ENCODE measurements at regions not wholly inside any gene's neighbourhood (a gene's known extent, or its start where the extent isn't known, plus 50 kb on each side); places are given as distances from the start of the nearest gene placed in this dataset.

DNA sequence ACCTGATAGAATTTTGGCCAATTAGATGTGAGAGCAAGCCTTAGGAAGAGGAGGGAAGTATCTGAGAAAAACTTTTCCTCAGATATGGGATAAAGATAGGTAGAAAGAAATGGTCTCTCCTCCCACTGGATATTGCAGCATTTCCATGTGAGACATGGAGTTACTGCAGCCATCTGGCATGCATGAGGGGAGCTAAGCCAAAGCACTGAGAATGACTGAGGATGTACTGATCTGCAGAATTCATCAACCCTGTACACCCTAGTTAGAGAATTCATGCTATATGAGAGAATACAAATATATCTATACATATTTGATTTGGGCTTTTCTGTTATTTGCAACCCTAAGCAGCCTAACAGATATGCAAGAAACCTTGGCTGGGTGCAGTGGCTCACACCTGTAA, 52.5 kb upstream of the RPL34 start:
- no peak for FAIRE-seq

DNA sequence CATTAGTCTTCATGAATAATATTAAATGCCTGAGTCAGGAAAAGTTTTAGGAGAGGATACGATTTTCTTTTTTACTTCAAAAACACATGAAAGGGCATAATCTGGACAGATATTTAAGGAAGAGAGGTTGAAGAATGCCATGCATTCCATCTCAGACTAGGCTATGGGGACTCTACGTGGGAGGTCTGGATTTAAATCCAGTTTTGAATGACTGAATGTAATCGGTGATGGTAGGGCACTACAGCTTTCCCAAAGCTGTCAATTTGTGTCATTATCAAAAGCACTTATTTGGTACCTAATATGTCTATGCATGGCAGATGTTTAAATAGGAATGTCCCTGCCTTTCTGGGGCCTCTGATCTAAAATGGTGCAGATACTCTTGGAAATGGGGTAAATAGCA, 59.3 kb upstream of the RPL34 start:
- no peak for DNase-seq (ENCODE audit: extremely low spot score, insufficient read length, low read depth)
- FAIRE-seq, result no peak

More for the DNA sequence above, 52.5 kb upstream of the RPL34 start:
- no peak for DNase-seq (ENCODE audit: extremely low spot score, insufficient read length, low read depth)

DNA sequence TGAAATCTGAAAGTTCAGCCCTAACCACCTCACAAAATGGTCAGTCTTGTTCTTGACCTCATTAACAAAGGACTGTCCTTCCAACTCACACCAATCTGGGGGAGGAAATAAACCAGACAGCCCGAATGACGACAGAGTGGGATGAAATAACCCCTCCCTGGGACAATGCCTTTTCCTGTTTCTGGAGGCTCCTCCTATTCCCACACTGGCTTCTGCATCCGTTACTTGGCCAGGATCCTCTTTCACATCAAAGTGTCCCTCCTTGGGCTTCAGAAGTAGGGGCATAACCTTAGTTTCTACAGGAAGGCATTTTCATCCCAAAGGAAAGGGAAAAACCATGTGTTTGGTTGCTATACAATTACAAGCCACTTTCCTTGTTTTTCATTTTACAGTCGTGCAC, 59.8 kb upstream of the RPL34 start:
- FAIRE-seq, result no peak
- DNase-seq (ENCODE audit: extremely low spot score, insufficient read length, low read depth), result no peak

DNA sequence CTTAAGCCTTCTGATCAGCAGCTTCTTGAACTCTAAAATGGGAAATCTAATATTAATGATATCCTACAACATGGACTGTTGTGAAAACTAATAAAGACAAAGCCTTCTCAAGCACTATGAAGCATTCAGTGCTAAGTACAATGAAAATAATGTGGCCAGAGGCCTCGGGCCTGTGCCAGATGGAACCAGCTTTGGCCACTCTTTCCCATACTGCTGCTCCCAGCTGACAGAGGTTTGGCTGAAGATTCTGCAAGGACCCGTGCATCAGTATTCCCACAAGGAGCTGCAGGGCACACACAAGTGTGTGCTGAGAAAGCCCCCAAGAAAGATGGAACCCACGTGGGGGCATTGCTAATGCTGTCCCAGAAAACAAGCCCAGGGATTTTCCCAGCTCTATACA, 60.5 kb upstream of the RPL34 start:
- DNase-seq (ENCODE audit: extremely low spot score, insufficient read length, low read depth) (no peak), FAIRE-seq (no peak)

DNA sequence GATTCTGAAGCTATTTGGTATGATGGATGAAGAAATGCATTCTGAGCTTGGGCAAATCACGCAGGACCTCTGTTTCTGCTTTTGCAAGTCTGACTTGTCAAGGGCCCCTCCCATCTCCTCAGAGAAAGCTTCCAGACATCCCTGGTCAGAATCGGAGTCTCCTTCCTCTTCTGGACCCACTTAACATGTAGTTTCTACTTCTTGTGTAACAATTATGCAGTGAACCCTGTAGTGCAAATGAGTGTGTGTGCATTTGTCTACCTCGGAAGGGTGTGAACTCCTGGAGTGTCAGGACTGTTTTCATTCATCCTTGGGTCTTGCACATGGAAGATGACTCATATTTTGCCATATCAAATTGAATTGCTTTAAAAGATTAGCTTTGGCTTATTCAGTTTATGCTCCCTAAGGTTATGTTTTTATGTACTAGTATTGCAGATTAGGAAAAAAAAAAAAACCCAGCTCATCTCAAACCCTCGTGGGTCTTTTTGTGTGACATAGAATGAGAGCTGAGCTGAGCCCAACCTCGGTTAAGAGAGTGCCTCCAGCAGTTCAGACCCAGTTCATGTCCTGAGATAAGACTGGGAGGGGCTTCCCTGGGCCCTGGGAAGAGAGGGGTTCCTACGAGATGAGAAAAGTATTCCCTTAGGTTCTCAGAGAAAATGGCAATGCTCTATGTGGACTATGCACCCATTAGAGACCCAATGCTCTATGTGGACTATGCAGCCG, 61.1 kb upstream of the RPL34 start:
- DNase-seq (ENCODE audit: extremely low spot score, insufficient read length, low read depth), result no peak
- no peak for FAIRE-seq

DNA sequence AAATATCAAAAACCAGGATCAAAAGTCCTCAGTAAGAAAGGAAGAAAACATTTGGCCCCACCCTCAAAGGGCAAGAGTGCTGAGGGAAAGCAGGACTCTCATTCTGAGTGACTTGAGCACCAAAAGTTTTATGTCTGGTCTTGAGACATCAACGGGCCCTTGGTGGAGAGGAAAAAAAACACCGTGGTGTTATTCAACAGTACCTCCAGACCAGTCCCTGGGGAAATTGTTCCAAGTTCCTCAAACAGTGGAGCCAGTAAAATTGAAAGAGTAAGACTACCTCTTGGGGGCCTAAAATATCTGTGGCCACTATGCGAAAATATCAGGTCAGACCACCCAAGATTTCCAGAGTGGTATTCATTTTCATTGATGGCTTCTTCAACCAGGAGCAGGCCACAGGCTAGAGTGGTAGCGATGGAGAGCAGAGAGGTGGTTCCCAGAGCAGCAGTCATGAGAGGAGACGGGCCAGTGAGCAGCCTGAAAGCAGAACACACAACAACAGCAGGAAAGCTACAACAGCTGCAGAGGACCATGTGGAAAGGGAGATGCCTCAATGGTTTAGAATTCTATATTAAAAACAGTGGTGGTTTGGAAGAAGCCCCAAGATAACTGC, 63.7 kb upstream of the RPL34 start:
- FAIRE-seq, result no peak
- DNase-seq (ENCODE audit: extremely low spot score, insufficient read length, low read depth), result no peak

DNA sequence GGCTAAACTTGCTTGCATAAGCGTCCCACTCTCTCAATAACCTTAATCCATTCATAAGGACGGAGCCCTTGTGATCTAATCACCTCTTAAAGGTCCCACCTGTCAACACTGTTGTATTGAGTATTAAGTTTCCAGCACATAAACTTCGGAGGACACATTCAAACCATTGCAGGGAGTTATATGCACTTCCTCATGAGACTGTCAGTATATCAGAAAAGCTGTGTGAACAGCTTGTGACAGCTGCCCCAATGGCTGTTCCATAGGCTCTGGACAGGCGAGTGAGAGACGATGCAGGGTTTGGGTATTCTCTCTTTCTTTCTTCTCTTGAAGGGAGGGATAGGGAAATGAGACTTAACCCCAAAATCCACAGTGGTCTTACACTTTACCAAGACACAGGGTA, 64.2 kb upstream of the RPL34 start:
- no peak for FAIRE-seq
- no peak for DNase-seq (ENCODE audit: extremely low spot score, insufficient read length, low read depth)

DNA sequence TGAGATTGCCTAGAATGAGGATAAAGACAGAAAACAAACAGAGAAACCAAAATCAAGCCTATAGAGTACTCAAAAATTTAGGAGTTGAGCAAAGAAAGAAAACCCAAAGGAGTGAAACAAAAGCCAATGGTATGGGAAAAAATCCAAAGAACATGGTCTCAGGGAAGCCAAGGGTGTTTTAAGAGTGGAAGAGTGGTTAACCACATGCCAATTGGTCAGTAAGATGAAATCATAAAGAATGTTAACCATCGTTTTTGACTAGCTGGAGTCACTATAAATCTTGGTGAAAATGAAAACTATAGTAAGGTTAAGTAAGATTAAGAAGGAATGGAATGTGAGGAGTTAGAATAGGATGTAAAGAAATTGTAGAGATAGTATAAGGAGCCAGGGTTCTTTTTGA, 64.7 kb upstream of the RPL34 start:
- DNase-seq (ENCODE audit: extremely low spot score, insufficient read length, low read depth), result no peak
- no peak for FAIRE-seq

DNA sequence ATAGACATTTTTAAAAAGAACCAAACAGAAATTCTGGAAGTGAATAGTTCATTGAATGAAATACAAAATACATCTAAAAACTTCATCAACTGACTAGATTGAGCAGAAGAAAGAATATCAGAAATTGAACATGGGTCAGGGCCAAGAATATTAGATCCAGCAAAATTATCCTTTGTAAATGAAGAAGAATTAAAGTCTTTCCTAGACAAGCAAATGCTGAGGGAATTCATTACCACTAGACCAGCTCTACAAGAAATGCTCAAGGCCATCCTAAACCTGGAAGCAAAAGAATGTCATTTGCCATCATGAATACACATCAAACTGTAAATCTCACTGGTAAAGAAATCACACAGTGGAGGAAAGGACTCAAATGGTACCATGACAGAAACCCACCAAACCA, 72.7 kb upstream of the RPL34 start:
- FAIRE-seq, result no peak

DNA sequence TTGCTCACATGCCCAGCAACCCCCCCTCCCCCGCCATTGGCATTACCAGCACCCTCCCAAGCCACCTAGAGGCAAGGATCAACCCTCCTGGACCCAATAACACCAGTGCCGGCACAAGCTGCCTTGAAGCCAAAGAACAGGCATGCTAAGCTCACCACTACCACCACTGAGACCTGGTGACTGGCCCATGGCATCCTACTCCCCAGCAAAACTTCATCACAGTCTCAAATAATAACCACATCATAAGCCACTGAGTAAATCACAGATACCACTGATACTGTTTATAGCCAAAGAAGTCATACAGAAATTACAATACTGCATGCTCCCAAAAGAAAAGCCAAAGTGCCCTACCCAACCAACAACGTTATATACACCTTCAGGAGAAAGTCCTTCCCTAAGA, 73.6 kb upstream of the RPL34 start:
- no peak for FAIRE-seq
- DNase-seq (ENCODE audit: extremely low spot score, insufficient read length, low read depth), result no peak

More for the DNA sequence above, 72.7 kb upstream of the RPL34 start:
- no peak for DNase-seq (ENCODE audit: extremely low spot score, insufficient read length, low read depth)

DNA sequence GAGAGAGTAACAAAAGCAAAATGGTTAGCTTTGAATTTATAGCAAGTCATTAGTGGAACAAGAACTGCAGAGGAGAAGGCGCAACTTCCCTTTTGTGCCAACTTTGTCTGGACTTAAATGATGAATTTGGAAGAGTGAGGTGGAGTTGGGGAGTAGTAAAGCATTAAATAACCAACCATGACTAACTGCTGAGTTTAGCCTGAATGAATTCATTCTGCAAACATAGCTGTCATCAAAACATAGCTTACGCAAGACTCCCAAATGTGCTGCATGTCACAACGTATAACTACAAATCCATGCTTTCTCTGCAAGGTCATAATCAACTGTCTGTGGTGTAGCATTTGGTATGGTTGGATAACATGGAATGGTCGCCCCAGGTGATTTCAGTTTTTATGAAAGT, 75.9 kb upstream of the RPL34 start:
- no peak for FAIRE-seq
- no peak for DNase-seq (ENCODE audit: extremely low spot score, insufficient read length, low read depth)

DNA sequence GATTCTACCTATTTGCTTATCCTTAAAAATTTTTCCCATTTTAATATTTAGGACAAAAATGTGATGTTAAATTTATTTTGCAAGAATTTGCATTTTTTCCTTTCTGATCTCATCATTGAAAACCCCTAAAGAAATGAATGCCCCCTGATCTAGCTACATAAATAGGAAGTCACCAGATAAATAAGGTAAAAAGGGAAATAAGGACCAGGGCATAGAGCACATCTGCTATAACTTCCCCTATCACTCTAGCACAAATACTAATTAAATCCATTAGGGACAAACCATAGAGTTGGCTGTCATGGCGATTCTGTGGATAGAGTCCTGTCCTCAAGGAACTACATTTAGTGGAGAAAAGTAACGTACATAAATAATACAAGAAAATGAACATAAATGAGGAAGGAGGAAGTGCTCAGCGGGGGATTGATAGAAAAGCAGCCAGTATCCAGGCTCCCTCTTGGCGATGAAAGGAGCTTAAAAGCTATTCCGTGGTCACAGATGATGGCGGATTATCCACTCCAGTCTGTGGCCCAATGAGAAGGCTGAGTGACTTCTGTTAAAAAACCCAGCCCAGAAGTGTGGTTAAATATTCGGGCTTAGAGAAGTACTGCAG, 76.9 kb upstream of the RPL34 start:
- no peak for FAIRE-seq

DNA sequence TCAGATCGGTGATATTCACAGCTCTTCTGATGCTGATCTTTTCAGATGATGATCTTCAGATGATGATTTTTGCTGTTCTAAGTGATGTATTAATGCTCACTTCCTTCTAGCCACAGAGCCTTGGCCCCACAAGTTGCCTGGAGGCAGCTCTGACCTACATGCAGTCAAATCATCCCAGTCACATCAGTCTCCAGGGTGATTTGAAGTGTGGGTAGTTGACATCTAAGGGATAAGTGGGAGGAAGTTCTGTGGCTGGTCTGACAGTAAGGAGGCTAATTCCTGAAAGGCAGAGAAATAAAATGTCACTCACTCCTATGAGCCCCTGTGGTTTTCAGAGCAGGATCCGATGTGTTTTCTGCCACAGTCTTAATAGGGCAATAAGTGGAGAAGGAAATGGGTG, 79.8 kb upstream of the RPL34 start:
- DNase-seq (ENCODE audit: extremely low spot score, insufficient read length, low read depth), result no peak
- peak; percentile 75 for FAIRE-seq

More for the DNA sequence above, 76.9 kb upstream of the RPL34 start:
- no peak for DNase-seq (ENCODE audit: extremely low spot score, insufficient read length, low read depth)

DNA sequence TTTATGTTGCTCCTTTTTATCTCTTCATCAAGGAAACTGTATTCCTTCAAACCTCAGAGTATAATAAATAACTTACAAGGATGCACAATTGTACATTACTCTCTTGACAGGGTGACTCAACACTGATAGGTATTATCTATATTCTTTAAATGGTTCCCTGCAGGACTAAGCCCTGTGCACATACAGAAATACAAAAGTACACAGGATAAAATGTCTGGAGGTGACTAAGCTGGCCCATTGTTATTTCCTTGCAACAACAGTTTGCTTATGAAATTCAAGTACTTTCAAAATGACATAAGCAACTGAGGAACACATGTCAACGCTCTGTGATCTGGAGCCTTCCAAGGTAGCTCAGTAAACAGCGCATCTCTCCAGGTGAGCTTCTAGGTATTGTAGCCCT, 83.8 kb upstream of the RPL34 start:
- FAIRE-seq, result no peak
- no peak for DNase-seq (ENCODE audit: extremely low spot score, insufficient read length, low read depth)

DNA sequence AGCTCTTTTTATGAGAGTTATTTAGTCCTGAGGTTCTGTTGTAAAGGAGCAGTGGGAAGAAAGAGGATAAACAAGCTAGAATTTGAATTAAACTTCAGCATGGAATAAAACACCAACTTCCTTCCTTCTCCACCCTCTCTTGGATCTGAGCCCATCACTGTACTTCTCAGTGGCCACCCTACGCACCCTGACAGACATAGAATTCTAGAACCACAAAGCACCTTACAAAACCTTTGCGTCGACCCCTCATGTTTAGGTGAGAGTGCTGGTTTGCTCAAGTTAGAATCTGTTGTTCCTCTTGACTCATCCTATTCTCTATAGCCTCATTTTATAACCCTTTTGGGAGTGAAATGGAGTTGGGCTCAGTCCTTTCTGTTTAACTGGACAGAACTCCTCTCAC, 84.6 kb upstream of the RPL34 start:
- no peak for DNase-seq (ENCODE audit: extremely low spot score, insufficient read length, low read depth)
- no peak for FAIRE-seq

DNA sequence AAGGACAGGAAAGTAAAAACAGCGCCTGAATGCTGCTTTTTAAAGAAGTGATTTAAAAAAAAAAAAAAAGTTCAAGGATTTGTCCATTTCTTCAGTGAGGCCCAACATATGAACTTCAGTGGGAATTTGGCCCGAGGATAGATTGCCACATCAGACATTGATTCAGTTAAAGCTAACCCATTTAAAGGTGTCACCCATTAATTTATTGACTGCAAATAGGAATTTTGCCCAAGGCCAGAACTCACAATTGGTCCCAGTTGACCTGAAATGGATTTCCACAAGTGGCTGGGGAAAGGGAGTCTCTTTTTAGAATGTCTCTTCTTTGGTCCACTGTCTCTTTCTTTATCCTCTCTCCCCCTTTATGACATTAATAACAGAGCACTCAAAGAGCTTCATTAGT, 86.5 kb upstream of the RPL34 start:
- no peak for DNase-seq (ENCODE audit: extremely low spot score, insufficient read length, low read depth)
- FAIRE-seq, result no peak

DNA sequence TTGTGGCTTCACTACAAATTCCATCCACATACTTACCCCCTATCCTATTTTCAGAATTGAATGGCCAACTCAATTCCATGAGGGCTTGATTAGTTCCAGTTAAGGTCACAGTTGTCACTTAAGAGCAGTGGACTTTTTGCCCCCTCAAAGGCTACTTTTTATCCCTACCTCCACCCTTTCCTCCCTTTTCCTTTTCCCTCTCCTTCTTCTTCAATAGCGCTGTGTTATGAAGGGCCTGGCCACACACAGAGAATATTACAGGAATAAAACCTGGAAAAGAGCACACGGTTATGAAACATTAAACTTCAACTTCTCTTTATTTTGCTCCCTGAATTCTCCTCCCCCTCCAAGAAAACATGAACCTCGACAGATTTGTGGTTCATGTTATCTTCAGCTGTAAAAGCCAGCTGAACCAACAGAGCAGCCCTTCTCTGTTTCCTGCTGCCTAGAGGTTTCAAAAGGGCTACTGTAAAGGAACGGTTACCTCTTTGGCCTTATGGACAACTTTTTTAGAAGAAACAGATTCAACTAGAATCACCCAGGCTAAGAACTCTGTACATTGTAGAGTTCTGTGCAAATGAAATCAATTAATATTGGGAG, 87.0 kb upstream of the RPL34 start:
- no peak for DNase-seq (ENCODE audit: extremely low spot score, insufficient read length, low read depth)
- FAIRE-seq, result no peak

DNA sequence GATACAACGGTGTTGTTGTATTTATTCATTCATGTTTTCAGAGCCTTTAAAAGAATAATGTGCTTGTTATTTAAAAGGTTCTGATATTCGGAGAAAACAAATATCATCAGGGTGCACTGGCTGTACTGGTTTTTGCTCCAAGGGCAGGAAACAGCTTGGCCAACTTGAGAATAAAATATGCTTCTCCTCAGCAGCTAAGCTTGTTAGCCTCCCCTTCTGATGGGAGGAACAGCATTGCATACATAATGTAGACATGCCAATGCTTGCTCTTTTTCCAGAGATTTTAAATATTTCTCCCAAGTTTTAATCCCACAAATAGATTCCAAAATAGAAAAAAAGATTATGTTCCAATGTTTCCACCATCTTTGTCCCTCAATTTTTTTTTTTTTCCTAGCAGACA, 87.6 kb upstream of the RPL34 start:
- DNase-seq (ENCODE audit: extremely low spot score, insufficient read length, low read depth) (no peak), FAIRE-seq (no peak)

DNA sequence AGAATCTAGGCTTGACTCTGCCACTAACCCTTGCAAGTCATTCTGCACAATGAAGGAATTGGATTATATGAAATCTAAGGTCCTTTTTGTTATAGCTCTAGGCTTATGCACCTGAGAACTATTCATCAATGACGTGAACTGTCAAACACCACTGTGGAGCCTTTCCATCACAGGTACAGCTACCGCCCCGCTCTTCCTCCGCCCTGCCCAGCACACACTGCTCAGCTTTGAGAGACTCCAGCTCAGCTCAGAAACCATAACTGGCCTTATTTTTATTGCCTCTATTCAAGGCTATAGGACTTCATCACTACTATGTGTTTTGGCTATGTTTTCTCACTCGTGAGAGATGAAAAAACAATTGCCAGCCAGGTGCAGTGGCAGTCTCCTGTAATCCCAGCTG, 88.2 kb upstream of the RPL34 start:
- FAIRE-seq (no peak), DNase-seq (ENCODE audit: extremely low spot score, insufficient read length, low read depth) (no peak)

DNA sequence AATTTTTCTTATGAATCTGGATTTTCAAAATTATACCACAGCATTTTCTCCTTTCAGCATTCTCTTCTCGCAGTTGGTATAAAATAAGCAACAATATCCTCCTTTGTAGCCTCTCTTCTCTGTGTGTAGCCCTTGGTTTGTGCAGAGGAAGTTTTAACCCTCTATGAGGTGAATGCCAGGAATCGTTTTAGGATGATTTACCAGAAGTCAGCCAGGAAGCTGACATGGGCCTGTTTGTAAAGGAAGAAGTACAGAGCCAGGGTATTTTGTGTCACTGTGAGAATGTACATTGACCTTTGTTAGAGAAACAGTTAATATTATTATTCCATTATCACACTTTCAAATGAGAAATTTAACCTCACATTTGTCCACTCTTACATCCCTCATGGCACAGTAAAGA, 88.9 kb upstream of the RPL34 start:
- FAIRE-seq, result no peak
- DNase-seq (ENCODE audit: extremely low spot score, insufficient read length, low read depth), result no peak

Data from GM18507 (cell line).